Large intestine (tissue), 3 donors: ENCODE measurements at regions not wholly inside any gene's neighbourhood (a gene's known extent, or its start where the extent isn't known, plus 50 kb on each side); places are given as distances from the start of the nearest gene placed in this dataset.

ENCODE experiments used
- DNase-seq, 2 donors: peaks; one replicate each; pipeline versions ENCODE4 v3.0.0 to v3.0.0-alpha.2; 2013
- H3K27ac ChIP-seq: one replicate; pipeline ENCODE4 v1.5.1; 2013; ENCODE audit warnings: low read length
- H3K27me3 ChIP-seq: 2 replicates; pipeline ENCODE4 v1.6.1; 2013; ENCODE audit warnings: low read length; ENCODE audit not compliant: control insufficient read depth, insufficient read depth
- H3K36me3 ChIP-seq: 2 replicates; pipeline ENCODE4 v1.6.1; 2013; ENCODE audit warnings: low read length; ENCODE audit not compliant: control insufficient read depth, insufficient read depth
- H3K4me1 ChIP-seq: one replicate; pipeline ENCODE4 v1.6.1; 2013; ENCODE audit warnings: low read length; ENCODE audit not compliant: control insufficient read depth, insufficient read depth
- H3K4me3 ChIP-seq: one replicate; pipeline ENCODE4 v1.5.1; 2013; ENCODE audit warnings: low read length
- H3K9me3 ChIP-seq: one replicate; pipeline ENCODE4 v1.6.1; 2013; ENCODE audit warnings: mild to moderate bottlenecking, low read depth, low read length, moderate library complexity; ENCODE audit not compliant: control insufficient read depth
- WGBS: methylation state at CpG from one replicate; pipeline ENCODE4 v1.1.5; 2013; ENCODE audit warnings: low lambda C conversion rate; ENCODE audit not compliant: insufficient coverage; 5-methylcytosine and 5-hydroxymethylcytosine counted together

DNA sequence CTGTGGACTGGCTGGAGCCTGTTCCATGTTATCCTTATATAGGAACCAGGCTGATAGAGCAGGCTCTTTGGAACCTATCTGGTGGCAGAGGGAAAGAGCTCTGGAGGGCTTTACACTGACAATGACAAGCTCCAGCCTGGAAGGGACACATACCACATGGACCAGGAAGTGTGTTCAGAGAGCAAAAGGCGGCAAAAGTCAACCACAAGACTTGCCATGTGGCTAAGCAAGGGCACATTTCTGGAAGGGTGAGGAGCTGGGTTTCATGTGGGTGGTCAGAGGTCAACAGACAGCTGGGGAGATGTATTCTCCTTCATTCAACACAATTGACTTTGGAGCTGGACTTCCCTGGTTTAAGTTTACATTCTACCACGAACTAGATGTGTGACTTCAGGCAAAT lies 325.2 kb downstream of the DYSF start:
- no peaks in the 10 kb centered on the region for H3K4me1 ChIP-seq
- H3K27me3 ChIP-seq: no peaks in the 10 kb centered on the region
- no peaks in the 10 kb centered on the region for H3K9me3 ChIP-seq
- no peaks in the 10 kb centered on the region for H3K36me3 ChIP-seq
- no peak overlapping the region for H3K4me3 ChIP-seq
- H3K27ac ChIP-seq: no peak overlapping the region
- DNase-seq: no peak
- no CpG with 5 or more reads among the region's 2 CpGs for whole genome bisulfite sequencing

DNA sequence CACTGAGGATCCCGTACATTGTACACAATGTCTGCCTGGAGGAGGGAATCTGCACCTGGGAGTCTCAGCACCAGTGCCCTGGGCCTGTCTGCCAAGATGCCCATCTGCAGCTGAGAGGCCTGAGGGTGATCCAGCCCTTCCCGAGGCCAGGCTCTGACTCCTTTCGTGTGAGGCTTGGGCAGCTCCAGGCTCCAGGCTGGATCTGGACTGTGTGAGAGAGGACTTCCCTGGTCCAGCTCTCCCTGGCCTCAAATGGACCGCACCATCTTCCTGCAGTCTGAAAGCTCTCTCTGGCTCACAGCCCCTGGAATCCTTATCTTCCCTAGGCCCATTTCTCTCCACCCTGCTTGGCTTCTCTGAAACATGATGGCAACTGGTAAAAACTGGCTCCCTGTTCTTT lies 324.6 kb downstream of the DYSF start:
- Histone ChIP-seq H3K27ac (no peak overlapping the region), H3K4me3 (no peak overlapping the region), H3K4me1 (no peaks in the 10 kb centered on the region), H3K36me3 (no peaks in the 10 kb centered on the region), H3K27me3 (no peaks in the 10 kb centered on the region), H3K9me3 (no peaks in the 10 kb centered on the region)
- no CpG with 5 or more reads among the region's 4 CpGs for WGBS
- no peak for DNase-seq

DNA sequence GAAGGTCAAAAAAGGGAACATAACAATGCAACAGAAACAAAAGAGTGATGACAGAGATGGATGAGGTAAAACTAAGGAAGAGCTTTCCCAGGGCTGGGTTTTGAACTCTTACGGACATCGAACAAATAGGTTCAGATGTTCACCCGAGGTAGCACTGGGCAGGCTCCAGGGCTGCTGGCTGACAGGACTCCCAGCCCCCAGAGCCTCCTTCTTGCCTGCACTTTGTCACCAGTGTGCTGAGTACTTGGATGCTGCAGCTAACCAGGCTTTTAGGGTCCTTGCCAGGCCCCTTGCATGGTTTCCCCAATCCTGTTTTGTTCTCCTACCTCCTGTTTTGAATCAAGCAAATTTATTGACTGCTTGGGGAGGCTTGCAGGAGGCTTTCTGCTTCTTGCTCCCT lies 322.9 kb downstream of the DYSF start:
- no peaks in the 10 kb centered on the region for H3K4me1 ChIP-seq
- no peak overlapping the region for H3K4me3 ChIP-seq
- H3K27ac ChIP-seq: no peak overlapping the region
- no CpG with 5 or more reads among the region's 3 CpGs for WGBS
- no peaks in the 10 kb centered on the region for H3K9me3 ChIP-seq
- DNase-seq: no peak
- H3K27me3 ChIP-seq: no peaks in the 10 kb centered on the region
- no peaks in the 10 kb centered on the region for H3K36me3 ChIP-seq

DNA sequence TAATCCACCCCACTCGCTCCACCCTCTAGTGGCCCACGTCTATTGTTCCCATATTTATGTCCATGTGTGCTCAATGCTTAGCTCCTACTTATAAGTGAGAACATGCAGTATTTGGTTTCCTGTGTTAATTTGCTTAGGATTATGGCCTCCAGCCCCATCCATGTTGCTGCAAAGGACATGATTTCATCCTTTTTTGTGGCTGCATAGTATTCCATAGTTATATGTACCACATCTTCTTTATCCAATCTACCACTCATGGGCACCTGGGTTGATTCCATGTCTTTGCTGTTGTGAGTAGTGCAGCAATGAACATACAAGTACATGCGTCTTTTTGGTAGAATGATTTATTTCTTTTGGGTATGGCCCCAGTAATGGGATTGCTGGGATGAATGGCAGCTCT lies 319.9 kb downstream of the DYSF start:
- H3K4me1 ChIP-seq: no peaks in the 10 kb centered on the region
- WGBS: 100% methylated on average over 1 of the region's 3 CpGs
- no peak for DNase-seq
- no peaks in the 10 kb centered on the region for H3K27me3 ChIP-seq
- no peak overlapping the region for H3K4me3 ChIP-seq
- no peak overlapping the region for H3K27ac ChIP-seq
- H3K9me3 ChIP-seq: no peaks in the 10 kb centered on the region
- H3K36me3 ChIP-seq: no peaks in the 10 kb centered on the region

DNA sequence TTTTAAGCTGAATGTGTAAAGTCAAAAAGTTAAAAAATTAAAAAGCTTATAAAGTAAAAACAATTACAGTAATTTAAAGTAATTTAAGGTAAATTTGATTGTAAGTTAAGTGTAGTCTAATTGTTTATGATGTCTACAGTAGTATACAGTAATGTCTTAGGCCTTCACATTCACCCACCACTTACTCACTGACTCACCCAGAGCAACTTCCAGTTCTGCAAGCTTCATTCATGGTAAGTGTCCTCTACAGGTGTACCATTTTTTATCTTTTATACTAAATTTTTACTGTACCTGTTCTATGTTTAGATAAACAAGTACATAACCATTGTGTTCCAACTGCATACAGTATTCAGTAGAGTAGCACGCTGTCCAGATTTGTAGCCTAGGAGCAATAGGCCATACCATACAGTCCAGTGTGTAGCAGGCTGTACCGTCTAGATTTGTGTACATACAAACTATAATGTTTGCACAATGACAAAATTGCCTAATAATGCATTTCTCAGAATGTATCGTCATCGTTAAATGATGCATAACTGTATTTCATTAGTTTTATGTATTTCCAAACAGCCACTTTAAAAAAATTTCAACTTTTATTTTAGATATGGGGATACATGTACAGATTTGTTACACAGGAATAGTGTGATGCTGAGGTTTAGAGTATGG lies 319.3 kb downstream of the DYSF start:
- 100% methylated on average over 1 of the region's 4 CpGs for WGBS
- no peak overlapping the region for H3K27ac ChIP-seq
- no peaks in the 10 kb centered on the region for H3K27me3 ChIP-seq
- no peak for DNase-seq
- H3K4me1 ChIP-seq: no peaks in the 10 kb centered on the region
- H3K4me3 ChIP-seq: no peak overlapping the region
- no peaks in the 10 kb centered on the region for H3K36me3 ChIP-seq
- H3K9me3 ChIP-seq: no peaks in the 10 kb centered on the region

DNA sequence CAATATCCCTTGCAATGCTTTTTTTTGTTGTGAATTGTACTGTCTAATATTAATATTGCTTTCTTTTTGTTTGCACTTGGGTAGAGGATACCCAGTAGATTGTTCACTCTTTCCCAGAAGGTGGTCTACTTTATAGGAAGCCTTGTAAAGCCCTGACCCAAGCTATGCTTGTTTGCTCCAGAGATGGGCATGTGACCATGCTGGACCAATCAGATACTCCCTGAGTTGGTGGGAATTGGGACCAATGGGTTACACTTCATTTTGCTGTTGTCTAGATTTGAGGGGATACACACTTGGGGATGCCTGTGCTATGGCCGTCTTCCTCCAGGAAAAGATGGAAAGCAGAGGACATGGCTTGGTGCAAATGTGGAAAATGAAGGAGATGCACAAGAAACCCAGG lies 314.3 kb downstream of the DYSF start:
- Histone ChIP-seq H3K27ac (no peak overlapping the region), H3K36me3 (no peaks in the 10 kb centered on the region), H3K4me1 (no peaks in the 10 kb centered on the region), H3K4me3 (no peak overlapping the region), H3K9me3 (no peaks in the 10 kb centered on the region), H3K27me3 (no peaks in the 10 kb centered on the region)
- WGBS: 80% methylated on average over 1 of the region's 1 CpG
- DNase-seq: no peak

DNA sequence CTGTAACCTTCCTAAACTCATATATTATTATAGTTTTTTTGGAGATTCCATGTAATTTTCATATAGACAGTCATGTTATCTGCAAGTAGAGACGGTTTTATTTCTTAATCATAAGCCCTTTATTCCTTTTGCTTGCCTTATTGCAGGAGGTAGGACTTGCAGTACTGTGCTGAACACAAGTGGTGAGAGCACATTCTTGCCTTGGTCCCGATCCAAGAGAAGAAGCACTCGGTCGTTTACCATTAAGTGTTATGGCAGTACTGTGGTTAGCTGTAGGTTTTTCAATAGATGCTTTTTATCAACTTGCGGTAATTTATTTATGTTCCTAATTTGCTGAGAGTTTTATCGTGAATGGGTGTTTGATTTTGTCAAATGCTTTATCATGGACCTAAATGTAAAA lies 305.7 kb downstream of the DYSF start:
- H3K27me3 ChIP-seq: peaks cover 3% of the 10 kb centered on the region
- no peaks in the 10 kb centered on the region for H3K9me3 ChIP-seq
- 75% methylated on average over 2 of the region's 6 CpGs for WGBS
- no peak overlapping the region for H3K4me3 ChIP-seq
- no peak for DNase-seq
- no peaks in the 10 kb centered on the region for H3K4me1 ChIP-seq
- H3K36me3 ChIP-seq: no peaks in the 10 kb centered on the region
- H3K27ac ChIP-seq: no peak overlapping the region

DNA sequence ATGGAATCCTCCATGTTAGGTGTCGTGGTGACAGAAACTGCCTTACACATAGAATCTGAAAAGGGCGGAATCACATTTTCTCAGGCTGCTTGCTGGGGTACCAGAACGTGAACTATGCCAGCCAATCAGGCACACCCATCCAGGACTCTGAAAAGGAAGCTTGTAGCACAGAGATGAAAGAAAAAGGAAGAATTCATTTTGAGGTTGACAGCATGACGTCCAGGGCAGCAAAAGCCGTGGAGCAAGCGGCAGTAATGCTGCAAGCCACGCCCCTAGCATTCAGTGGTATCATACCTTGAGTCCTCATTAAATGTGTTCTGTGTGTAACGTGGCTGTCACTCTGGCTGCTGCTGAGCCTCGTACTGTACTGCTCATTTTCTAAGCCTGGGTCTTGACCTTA lies 304.0 kb downstream of the DYSF start:
- peaks cover 3% of the 10 kb centered on the region for H3K27me3 ChIP-seq
- no peak overlapping the region for H3K27ac ChIP-seq
- DNase-seq: no peak
- H3K36me3 ChIP-seq: no peaks in the 10 kb centered on the region
- no CpG with 5 or more reads among the region's 9 CpGs for WGBS
- no peak overlapping the region for H3K4me3 ChIP-seq
- H3K4me1 ChIP-seq: no peaks in the 10 kb centered on the region
- H3K9me3 ChIP-seq: no peaks in the 10 kb centered on the region

DNA sequence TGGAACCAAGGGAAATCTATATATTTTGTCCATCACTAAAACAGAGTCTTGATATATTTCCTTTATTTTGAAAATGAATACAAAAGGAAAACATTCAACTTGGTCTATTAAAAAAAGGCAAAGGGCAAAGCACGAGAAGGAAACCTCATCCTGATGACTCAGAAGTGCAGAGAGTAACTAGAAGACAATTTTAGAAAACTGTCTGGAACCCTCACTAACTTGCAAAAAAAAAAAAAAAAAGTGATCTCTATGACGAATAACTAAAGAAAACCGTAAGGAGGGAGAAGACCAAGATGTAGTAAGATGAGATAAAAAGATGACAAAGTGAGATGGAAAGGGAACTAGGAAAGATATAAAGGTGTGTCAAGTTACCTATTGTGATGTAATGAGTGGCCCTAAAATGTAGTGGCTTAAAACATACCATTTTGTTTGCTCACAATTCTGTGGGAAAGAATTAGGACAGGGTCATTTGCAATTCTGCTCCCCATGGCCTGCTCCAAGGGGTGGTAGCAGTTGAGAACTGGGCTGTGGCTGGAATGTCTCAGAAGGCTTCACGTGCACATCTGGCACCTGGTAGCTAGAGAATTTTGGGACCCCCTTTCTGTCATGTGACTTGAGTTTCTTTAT lies 303.0 kb downstream of the DYSF start:
- 90% methylated on average over 3 of the region's 4 CpGs for WGBS
- no peaks in the 10 kb centered on the region for H3K36me3 ChIP-seq
- H3K27me3 ChIP-seq: peaks cover 3% of the 10 kb centered on the region
- no peak overlapping the region for H3K27ac ChIP-seq
- H3K4me1 ChIP-seq: no peaks in the 10 kb centered on the region
- no peak for DNase-seq
- H3K4me3 ChIP-seq: no peak overlapping the region
- H3K9me3 ChIP-seq: no peaks in the 10 kb centered on the region

DNA sequence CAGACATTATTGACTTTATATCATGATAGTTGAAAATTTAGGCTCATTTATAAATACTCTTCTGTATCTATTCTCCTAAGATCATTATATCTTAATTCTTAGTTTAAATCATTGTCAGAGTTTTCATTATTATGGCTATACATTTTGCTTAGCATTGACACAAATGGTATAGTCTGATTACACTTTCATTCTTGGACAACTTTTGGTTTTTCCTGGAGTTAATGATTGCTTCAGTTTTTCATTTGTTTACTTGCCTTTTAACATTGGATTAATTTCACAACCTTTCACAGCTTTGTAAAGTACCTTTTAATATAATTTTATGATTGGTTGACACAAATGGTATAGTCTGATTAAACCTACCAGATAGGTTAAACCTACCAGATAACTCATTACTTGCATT lies 298.2 kb downstream of the DYSF start:
- H3K9me3 ChIP-seq: no peaks in the 10 kb centered on the region
- H3K36me3 ChIP-seq: no peaks in the 10 kb centered on the region
- H3K4me3 ChIP-seq: no peak overlapping the region
- H3K27me3 ChIP-seq: peaks cover 3% of the 10 kb centered on the region
- no peak overlapping the region for H3K27ac ChIP-seq
- DNase-seq: no peak
- peaks cover 6% of the 10 kb centered on the region for H3K4me1 ChIP-seq

DNA sequence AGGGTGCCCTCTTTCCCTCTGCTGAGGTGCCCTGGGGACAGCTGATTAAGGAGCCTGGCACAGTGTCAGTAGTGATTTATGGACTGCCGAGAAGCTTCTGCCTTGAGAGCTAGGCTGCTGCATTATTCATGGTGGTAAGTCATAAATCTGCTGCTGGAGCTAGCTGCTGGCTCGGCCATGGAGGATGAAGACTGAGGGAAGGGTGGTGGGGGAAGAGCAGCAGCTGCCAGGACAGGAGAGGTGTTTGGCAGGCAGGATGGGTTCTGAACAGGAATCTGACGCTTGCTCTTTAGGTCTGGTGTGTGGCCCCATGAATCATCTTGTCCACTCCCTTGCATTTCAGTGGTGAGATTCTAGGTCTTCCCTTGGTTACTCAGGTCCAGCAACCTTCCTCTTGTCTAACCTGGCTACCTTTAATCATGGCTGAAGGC lies 296.3 kb downstream of the DYSF start:
- Histone ChIP-seq H3K27me3 (no peaks in the 10 kb centered on the region), H3K9me3 (no peaks in the 10 kb centered on the region), H3K27ac (no peak overlapping the region), H3K36me3 (no peaks in the 10 kb centered on the region), H3K4me1 (peaks cover 6% of the 10 kb centered on the region), H3K4me3 (no peak overlapping the region)
- no CpG with 5 or more reads among the region's 3 CpGs for WGBS
- no peak for DNase-seq
